ENCODE measurements at regions not wholly inside any gene's neighbourhood (a gene's known extent, or its start where the extent isn't known, plus 50 kb on each side); places are given as distances from the start of the nearest gene placed in this dataset.

GRCh38 chr1:199743227-199743626 lies 284.3 kb upstream of the NR5A2 start:
- no peak for TF ChIP-seq ZNF565 (CRISPR knock-in tag; conservative IDR thresholded peaks at IDR 0.05; ENCODE audit: low read depth)
- TF ChIP-seq ZC3H10 (CRISPR knock-in tag; IDR thresholded peaks at IDR 0.05), result no peak
- no peak for TF ChIP-seq ZFP3 (CRISPR knock-in tag; IDR thresholded peaks at IDR 0.05)
- no peak for TF ChIP-seq ARNTL (CRISPR knock-in tag; IDR thresholded peaks at IDR 0.05; ENCODE audit: borderline replicate concordance, low read depth)
- TF ChIP-seq ZFP30 (CRISPR knock-in tag; IDR thresholded peaks at IDR 0.05), result no peak
- no peak for TF ChIP-seq PATZ1 (CRISPR knock-in tag; IDR thresholded peaks at IDR 0.05; ENCODE audit: borderline replicate concordance)
- TF ChIP-seq RARB (CRISPR knock-in tag; IDR thresholded peaks at IDR 0.05), result no peak
- no peak for TF ChIP-seq ZNF70 (CRISPR knock-in tag; IDR thresholded peaks at IDR 0.05)
- TF ChIP-seq CSDC2 (CRISPR knock-in tag; IDR thresholded peaks at IDR 0.05), result no peak
- TF ChIP-seq BACH2 (CRISPR knock-in tag; IDR thresholded peaks at IDR 0.05; ENCODE audit: borderline replicate concordance), result no peak
